Suppressor macrophage treated with lipopolysaccharide for 1 hour (primary cell): ENCODE measurements at regions not wholly inside any gene's neighbourhood (a gene's known extent, or its start where the extent isn't known, plus 50 kb on each side); places are given as distances from the start of the nearest gene placed in this dataset.
"Not testable (repeated sequence)": the region's sequence is repeated elsewhere in the genome, so short reads cannot be mapped to it uniquely, and the experiment has no call there.

Experiments
- DNase-seq, 3 donors: peaks; one replicate each; pipeline ENCODE4 v3.0.0-alpha.2; 2020 to 2022

DNA sequence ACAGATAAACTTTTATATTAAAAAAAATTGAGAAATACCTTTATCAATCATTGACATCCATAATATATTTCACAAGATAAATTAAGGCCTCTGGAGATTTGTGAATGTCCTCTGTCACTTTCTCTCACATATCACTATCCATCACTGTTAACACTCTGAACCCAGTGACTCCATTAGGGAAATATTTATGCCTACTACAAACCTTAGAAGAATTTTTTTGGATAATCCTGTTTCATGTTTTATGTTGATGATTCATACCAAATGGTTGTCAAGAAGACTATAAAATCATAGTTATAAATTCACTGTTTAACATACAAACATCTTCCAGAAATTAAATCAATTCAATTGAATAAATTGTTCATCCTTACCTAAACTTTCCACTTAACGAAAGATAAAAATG, 357.6 kb upstream of the CDH10 start:
- DNase-seq: no peak

- no peak for DNase-seq
Measured at GRCh38 chr5:24999732-25000131, 355.0 kb upstream of the CDH10 start.

- no peak for DNase-seq
Measured at GRCh38 chr5:24998641-24999040, 353.9 kb upstream of the CDH10 start.

GRCh38 chr5:24986326-24986725, 341.5 kb upstream of the CDH10 start:
- DNase-seq: no peak

DNA sequence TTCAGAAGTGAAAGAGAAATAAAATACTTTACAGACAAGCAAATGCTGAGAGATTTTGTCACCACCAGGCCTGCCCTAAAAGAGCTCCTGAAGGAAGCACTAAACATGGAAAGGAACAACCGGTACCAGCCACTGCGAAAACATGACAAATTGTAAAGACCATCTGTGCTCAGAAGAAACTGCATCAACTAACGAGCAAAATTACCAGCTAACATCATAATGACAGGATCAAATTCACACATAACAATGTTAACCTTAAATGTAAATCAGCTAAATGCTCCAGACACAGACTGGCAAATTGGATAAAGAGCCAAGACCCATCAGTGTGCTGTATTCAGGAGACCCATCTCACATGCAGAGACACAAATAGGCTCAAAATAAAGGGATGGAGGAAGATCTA, 333.8 kb upstream of the CDH10 start:
- not testable (repeated sequence) for DNase-seq

- DNase-seq: no peak
Measured at GRCh38 chr5:24963611-24964010, 318.8 kb upstream of the CDH10 start.

DNA sequence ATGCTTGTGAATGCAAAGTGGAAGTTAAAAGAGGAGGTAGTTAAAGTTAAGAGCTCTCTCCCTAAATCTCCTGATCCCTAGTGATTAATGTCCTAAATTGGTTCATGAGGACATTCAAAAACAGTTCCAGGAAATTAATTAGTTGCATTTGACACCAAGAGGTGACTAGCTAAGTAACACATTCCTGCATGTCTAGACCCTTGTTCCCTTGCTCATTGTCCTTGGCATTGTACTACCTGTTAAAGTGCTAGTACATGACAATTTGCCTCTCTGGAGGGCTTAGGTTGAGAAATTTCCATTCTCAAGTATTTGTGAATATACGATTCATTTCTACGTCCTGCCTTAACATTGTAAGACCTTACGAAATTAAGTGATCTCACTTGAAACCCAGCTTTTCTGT, 278.6 kb upstream of the CDH10 start:
- DNase-seq: no peak

GRCh38 chr5:24918676-24919075, 273.9 kb upstream of the CDH10 start:
- no peak for DNase-seq

DNA sequence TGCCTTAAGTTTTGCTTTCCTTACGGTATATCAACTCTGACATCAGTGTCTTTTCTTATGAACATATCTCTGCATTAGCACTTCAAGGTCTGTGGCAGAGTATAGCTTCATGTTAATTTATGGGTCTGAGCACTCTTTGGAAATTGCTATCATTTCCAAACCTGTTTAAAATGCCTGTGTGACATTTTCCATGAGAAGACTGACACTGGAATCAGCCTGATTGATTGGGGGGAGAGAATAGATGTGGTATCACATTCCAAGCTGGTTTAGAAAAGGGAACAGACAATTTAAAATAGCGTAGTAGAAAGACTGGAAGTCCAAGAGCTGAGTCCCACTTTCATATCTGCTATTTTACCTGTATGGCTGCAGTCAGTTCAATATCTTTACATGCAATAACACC, 272.1 kb upstream of the CDH10 start:
- DNase-seq: no peak

DNA sequence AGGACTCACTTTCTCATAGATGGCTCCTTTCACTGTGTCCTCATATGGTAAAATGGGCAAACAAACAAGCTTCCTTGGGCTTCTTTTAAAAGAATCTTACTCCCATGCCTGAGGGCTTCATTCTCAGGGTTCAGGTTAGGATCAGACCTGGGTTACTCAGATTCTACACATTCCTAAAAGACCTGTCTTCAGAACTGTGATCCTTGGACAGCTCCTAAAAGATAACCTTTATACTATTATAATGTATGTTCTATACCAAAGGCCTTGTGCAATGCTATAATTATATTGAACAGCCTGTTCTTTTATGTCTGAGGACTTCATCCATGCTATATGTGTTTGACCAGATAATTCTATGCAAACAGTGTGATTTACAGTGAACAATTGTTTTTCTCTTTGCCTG, 264.4 kb upstream of the CDH10 start:
- no peak for DNase-seq

GRCh38 chr5:24906689-24907088, 261.9 kb upstream of the CDH10 start:
- DNase-seq: no peak

GRCh38 chr5:24904981-24905517, 260.3 kb upstream of the CDH10 start:
- peak; percentile 42 to 55 (median 44) for DNase-seq

- no peak for DNase-seq
Measured at GRCh38 chr5:24899180-24899579, 254.4 kb upstream of the CDH10 start.

GRCh38 chr5:24864244-24864643, 219.5 kb upstream of the CDH10 start:
- no peak for DNase-seq

GRCh38 chr5:24862117-24862516, 217.3 kb upstream of the CDH10 start:
- no peak for DNase-seq

DNA sequence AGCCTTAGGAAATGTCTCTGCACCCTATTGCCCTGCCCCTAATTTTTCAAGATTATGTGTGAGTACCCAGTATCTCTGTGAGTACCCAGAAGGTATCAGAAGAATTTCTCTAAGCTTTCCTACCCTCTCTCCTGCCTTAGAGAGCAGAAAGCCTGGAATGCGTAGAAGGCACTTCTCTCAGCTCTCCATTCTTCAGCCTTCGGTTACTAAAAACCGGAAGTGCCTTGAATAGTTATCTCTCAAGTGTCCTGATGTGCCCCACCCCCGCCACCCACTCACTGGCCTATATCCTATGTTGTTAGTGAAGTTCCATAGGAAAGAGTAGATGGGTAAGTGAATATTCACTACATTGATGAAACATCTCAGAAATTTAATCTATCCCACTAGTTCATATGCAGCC, 210.7 kb upstream of the CDH10 start:
- no peak for DNase-seq

DNA sequence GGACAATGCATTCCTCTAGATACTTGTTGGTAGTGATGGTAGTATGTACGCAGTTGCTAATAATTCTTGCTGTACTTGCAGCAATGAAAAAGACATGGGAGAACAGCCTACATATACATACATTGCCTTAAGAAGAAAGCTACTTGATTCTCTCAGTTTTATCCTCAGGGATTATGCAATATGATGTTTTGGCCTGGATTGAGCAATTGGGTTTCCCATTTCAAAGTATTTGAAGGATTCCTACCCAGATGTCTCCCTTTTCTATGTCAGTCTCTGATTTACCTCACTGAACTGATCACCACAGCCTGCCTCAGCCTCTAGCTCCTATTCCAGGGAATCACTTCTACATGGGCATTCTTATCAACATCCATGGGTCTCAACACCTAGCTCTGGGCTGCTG, 210.1 kb upstream of the CDH10 start:
- DNase-seq: no peak

DNA sequence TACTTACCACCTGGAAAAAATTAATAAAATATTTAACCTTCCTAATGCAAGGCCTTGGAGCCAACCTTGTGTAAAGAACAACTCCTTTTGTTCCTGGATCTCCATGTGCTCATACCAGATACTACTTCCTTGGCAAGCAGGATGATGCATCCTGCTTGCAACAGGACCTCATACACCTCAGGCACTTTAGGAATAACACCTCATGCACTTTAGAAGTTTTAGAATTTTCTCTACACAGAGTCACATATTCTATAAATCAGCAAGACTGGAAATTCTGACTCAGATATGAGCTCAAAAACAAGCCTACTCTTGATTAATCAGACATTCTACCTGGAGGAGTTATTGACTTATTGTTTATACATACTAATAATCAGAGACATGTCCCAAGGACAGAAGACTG, 209.6 kb upstream of the CDH10 start:
- no peak for DNase-seq

GRCh38 chr5:24850926-24851486, 206.2 kb upstream of the CDH10 start:
- no peak for DNase-seq

DNA sequence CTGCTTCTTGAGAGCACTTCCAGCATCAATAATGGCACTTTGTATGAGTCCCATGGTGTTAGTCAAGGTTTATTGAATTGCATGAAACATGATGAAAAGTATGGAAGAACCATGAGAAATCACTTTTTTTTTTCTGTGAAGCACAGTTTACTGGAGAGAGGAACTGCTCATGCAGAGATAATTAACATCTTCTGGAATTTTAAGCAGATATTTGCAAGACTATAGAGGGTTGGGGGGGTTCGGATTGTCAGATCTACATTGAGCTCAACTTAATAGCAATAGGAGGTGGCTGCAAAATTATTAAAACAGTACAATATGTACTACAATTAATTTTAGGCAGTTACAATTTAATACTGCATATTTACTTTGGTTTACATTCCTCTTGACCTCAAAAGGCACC, 204.4 kb upstream of the CDH10 start:
- DNase-seq: no peak

- no peak for DNase-seq
Measured at GRCh38 chr5:24831989-24832388, 187.2 kb upstream of the CDH10 start.

DNA sequence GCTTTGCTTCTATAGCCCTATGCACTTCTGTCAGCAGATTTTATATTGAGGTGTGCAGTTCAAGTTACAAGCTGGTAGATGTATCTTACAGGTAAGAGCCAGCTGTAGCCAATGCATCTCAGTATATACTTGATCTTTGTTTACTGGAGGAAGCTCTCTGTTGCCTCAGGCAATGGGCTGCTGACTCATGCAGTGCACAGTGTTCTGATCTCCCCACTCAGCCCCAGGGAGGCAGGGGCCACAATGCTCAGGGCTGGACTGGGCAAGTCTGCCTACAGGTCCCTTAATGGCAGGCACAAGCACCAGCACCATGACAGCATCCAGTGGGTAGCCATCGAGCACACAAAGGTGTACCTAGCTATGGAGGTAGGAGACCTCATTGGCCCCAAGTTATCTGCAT, 178.8 kb upstream of the CDH10 start:
- no peak for DNase-seq

DNA sequence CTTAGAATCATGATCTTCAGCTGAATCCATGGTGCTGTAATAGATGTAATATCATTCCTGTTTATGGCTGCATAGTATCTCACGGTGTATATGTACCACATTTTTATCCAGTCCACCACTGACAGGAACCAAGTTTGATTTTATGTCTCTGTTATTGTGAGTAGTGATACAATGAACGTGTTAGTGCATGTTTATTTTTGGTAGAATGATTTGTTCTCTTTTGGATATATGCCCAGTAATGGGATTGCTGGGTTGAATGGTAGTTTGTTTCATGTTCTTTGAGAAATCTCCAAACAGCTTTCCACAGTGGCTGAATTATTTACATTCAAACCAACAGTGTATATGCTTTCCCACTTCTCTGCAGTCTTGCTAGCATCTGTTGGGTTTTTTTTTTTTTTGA, 175.1 kb upstream of the CDH10 start:
- no peak for DNase-seq

DNA sequence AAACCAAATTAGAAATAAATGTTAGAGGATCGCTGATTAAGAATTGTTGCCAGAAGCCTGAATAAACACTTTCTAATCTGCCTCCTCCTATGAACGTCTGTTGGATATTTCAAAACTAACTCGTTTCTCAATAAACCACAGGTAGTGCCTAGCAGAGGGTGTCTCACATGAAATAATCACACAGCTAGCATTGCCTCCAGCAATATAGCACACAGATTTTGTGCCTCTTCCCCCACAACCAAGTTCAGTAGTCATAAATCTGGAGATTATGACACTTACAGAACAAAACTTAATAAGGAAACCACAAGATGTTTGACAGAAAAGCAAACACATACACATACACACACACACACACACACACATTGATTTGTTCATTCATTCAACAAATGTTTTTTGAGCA, 173.2 kb upstream of the CDH10 start:
- DNase-seq: no peak

- no peak for DNase-seq
Measured at GRCh38 chr5:24816206-24816605, 171.4 kb upstream of the CDH10 start.

DNA sequence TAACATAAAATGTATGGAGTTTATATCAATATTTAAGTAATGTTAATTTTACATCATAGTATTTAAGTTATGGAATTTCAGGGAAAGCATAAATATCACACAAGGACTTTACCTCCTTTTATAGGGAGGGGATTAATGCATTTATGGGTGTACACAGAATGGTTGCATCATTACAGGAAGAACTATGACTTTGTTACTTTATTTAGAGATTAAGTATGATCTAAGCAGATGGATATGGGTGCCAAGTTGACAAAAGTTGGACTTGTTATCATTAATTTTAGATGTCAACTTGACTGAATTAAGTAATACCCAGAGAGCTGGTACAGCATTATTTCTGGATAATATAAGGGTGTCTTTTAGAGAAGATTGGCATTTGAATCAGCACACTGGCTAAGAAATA, 160.5 kb upstream of the CDH10 start:
- DNase-seq: no peak
